CD14-positive monocyte (primary cell): ENCODE measurements at regions not wholly inside any gene's neighbourhood (a gene's known extent, or its start where the extent isn't known, plus 50 kb on each side); places are given as distances from the start of the nearest gene placed in this dataset.

Source experiments
- DNase-seq, 3 donors: peaks; one replicate each; pipeline ENCODE4 v3.0.0-alpha.2; 2011 to 2022
- H2AFZ ChIP-seq: 2 replicates; pipeline ENCODE4 v1.6.0; 2012; ENCODE audit warnings: mild to moderate bottlenecking, low read depth, low read length, inconsistent platforms; ENCODE audit not compliant: insufficient read depth, poor library complexity, severe bottlenecking
- H3K27ac ChIP-seq, 2 donors: 1 replicate in 1 of 2; 2 replicates in 1 of 2; pipeline ENCODE4 v1.5.1; 2012 to 2013; ENCODE audit warnings: low read length in 2 of 2, control low read depth in 1 of 2, inconsistent platforms in 1 of 2, low read depth in 1 of 2, mild to moderate bottlenecking in 1 of 2
- H3K27me3 ChIP-seq, 2 donors: one replicate each; pipeline versions ENCODE4 v1.6.0 to v1.6.1; 2011 to 2013; ENCODE audit warnings: low read length in 2 of 2; ENCODE audit not compliant: control insufficient read depth in 2 of 2, insufficient read depth in 2 of 2
- H3K36me3 ChIP-seq, 2 donors: replicated peaks in 1 of 2; 1 replicate in 1 of 2; 2 replicates in 1 of 2; pipeline versions ENCODE4 v1.5.1 to v1.6.1; 2012 to 2013; ENCODE audit warnings: low read length in 2 of 2, control low read depth in 1 of 2, inconsistent platforms in 1 of 2, mild to moderate bottlenecking in 1 of 2; ENCODE audit not compliant: insufficient read depth in 2 of 2, control insufficient read depth in 1 of 2
- H3K4me1 ChIP-seq, 2 donors: 1 replicate in 1 of 2; 2 replicates in 1 of 2; pipeline versions ENCODE4 v1.5.1 to v1.6.1; 2012 to 2013; ENCODE audit warnings: low read length in 2 of 2, control low read depth in 1 of 2, inconsistent platforms in 1 of 2, mild to moderate bottlenecking in 1 of 2, moderate library complexity in 1 of 2; ENCODE audit not compliant: insufficient read depth in 2 of 2, control insufficient read depth in 1 of 2
- H3K4me2 ChIP-seq: replicated peaks from 2 replicates; pipeline ENCODE3; 2012; ENCODE audit warnings: low read length, moderate library complexity, mild to moderate bottlenecking; ENCODE audit not compliant: poor library complexity, severe bottlenecking; ENCODE audit errors: extremely low read depth
- H3K4me3 ChIP-seq, 3 experiments: fragments of 200-600 bp in 1 of 3; sonication (generic) in 1 of 3; replicated peaks in 1 of 3; 1 replicate in 2 of 3; 2 replicates in 1 of 3; pipeline ENCODE4 v1.5.1; 2011 to 2013; ENCODE audit warnings: low read length in 3 of 3, mild to moderate bottlenecking in 3 of 3, control low read depth in 2 of 3, low read depth in 2 of 3, inconsistent platforms in 1 of 3, moderate library complexity in 1 of 3
- H3K79me2 ChIP-seq: 2 replicates; pipeline ENCODE4 v1.6.0; 2012; ENCODE audit warnings: mild to moderate bottlenecking, control low read depth, inconsistent platforms, low read length, moderate library complexity; ENCODE audit not compliant: insufficient read depth
- H3K9ac ChIP-seq: 2 replicates; pipeline ENCODE4 v1.6.0; 2017; ENCODE audit warnings: low read length, mild to moderate bottlenecking; ENCODE audit not compliant: insufficient read depth, poor library complexity, severe bottlenecking
- H3K9me3 ChIP-seq, 2 donors: replicated peaks in 1 of 2; 1 replicate in 1 of 2; 2 replicates in 1 of 2; pipeline versions ENCODE4 v1.5.1 to v1.6.1; 2012 to 2013; ENCODE audit warnings: low read length in 2 of 2, control low read depth in 1 of 2; ENCODE audit not compliant: control insufficient read depth in 1 of 2, insufficient read depth in 1 of 2
- H4K20me1 ChIP-seq: 2 replicates; pipeline ENCODE4 v1.6.0; 2012; ENCODE audit warnings: mild to moderate bottlenecking, low read length, control low read depth, moderate library complexity; ENCODE audit not compliant: insufficient read depth
- H3K27ac Mint-ChIP-seq, 7 donors: one replicate each; pipeline ENCODE4 v1.8.0; 2020; ENCODE audit warnings: mild to moderate bottlenecking in 7 of 7, mixed read lengths in 7 of 7, moderate library complexity in 6 of 7, inconsistent platforms in 2 of 7
- H3K27me3 Mint-ChIP-seq, 3 donors: one replicate each; pipeline ENCODE4 v1.8.0; 2021 to 2022; ENCODE audit warnings: low read depth in 3 of 3, mild to moderate bottlenecking in 3 of 3, mixed read lengths in 3 of 3, moderate library complexity in 3 of 3, inconsistent platforms in 1 of 3
- H3K36me3 Mint-ChIP-seq, 2 donors: one replicate each; pipeline ENCODE4 v1.8.0; 2020; ENCODE audit warnings: mixed read lengths in 2 of 2, inconsistent platforms in 1 of 2, mild to moderate bottlenecking in 1 of 2
- H3K4me1 Mint-ChIP-seq: one replicate; pipeline ENCODE4 v1.8.0; 2020; ENCODE audit warnings: mild to moderate bottlenecking, mixed read lengths
- H3K4me3 Mint-ChIP-seq, 2 donors: one replicate each; pipeline ENCODE4 v1.8.0; 2020; ENCODE audit warnings: mild to moderate bottlenecking in 2 of 2, mixed read lengths in 2 of 2, moderate library complexity in 1 of 2
- H3K9me3 Mint-ChIP-seq, 7 donors: one replicate each; pipeline ENCODE4 v1.8.0; 2020 to 2022; ENCODE audit warnings: mixed read lengths in 7 of 7, mild to moderate bottlenecking in 6 of 7, moderate library complexity in 6 of 7, inconsistent platforms in 2 of 7
- WGBS: methylation state at CpG from one replicate; pipeline ENCODE4 v1.1.5; 2013; ENCODE audit warnings: missing lambda C conversion rate; ENCODE audit not compliant: insufficient coverage; 5-methylcytosine and 5-hydroxymethylcytosine counted together
- intact Hi-C, 2 donors: fragments of 100-400 bp; cut with micrococcal nuclease; formaldehyde crosslinking; loops; one replicate each; pipeline versions ENCODE4 v1.15.0 to v1.15.1; 2023
- TF ChIP-seq, protein P1 (sequence below): fragments of 200-600 bp; IDR thresholded peaks from one replicate; pipeline ENCODE4 v1.8.0; 2022; ENCODE audit warnings: antibody characterized with exemption, mild to moderate bottlenecking

DNA sequence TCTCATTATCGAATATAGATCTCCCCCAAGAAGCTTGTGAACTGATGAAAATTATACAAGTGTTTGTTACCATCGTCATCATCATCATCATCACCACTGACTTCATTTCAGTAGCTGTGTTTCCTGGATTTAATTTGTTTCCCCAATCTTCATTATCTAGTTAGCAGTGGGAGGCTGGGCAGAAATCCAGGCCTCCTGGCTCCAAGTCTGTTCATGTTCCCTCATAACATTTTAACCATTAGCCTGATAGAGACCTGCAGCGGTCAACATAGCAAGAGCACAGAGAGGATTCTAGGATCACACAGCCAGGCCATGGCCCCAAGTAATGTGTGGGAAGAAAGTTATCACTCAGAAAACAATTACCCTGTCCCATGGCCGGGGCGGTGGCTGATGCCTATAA is 526.2 kb upstream of the CDH11 start:
- Histone ChIP-seq H3K27me3 (no peaks in the 10 kb centered on the region), H3K4me3 (no peak overlapping the region), H3K4me1 (no peaks in the 10 kb centered on the region), H3K36me3 (no peaks in the 10 kb centered on the region), H3K4me2 (no peak overlapping the region), H2AFZ (no peak overlapping the region), H3K9ac (no peak overlapping the region), H3K9me3 (no peaks in the 10 kb centered on the region), H4K20me1 (no peaks in the 10 kb centered on the region), H3K27ac (no peak overlapping the region), H3K79me2 (no peaks in the 10 kb centered on the region)
- no peak overlapping the region for H3K27ac Mint-ChIP-seq
- peaks cover 0 to 6% (median 0%) of the 10 kb centered on the region in 7 donors for H3K9me3 Mint-ChIP-seq
- intact Hi-C loops = no loop called here
- no peaks in the 10 kb centered on the region for H3K36me3 Mint-ChIP-seq
- DNase-seq = no peak
- no peaks in the 10 kb centered on the region for H3K4me1 Mint-ChIP-seq
- peaks cover 0 to 8% (median 2%) of the 10 kb centered on the region in 3 donors for H3K27me3 Mint-ChIP-seq
- TF ChIP-seq, protein P1, sequence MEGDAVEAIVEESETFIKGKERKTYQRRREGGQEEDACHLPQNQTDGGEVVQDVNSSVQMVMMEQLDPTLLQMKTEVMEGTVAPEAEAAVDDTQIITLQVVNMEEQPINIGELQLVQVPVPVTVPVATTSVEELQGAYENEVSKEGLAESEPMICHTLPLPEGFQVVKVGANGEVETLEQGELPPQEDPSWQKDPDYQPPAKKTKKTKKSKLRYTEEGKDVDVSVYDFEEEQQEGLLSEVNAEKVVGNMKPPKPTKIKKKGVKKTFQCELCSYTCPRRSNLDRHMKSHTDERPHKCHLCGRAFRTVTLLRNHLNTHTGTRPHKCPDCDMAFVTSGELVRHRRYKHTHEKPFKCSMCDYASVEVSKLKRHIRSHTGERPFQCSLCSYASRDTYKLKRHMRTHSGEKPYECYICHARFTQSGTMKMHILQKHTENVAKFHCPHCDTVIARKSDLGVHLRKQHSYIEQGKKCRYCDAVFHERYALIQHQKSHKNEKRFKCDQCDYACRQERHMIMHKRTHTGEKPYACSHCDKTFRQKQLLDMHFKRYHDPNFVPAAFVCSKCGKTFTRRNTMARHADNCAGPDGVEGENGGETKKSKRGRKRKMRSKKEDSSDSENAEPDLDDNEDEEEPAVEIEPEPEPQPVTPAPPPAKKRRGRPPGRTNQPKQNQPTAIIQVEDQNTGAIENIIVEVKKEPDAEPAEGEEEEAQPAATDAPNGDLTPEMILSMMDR = no peak
- WGBS = no CpG with 5 or more reads among the region's 5 CpGs
- H3K4me3 Mint-ChIP-seq = no peak overlapping the region

DNA sequence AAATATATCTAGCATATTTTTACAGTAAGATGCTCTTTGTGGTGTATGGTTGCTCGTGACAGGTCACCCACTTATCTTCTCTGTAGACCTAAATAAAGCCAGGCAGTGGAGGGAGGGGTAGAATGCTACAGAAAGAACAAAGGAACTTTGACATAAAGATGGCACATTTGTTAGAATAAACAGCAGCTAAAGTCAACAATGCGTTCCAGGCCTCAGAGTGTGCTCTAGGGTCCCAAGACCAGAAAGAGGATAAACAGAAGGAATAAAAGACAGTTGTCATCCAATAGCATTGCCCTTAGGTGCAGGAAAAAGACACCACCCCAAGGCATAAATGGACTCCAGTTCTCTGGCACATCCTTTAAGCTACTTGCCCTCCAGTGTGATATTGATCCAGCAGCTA is 523.0 kb upstream of the CDH11 start:
- H3K4me3 Mint-ChIP-seq = no peak overlapping the region
- no peak overlapping the region for H3K27ac ChIP-seq
- H3K36me3 Mint-ChIP-seq = no peaks in the 10 kb centered on the region
- H3K4me1 Mint-ChIP-seq = no peaks in the 10 kb centered on the region
- H3K79me2 ChIP-seq = no peaks in the 10 kb centered on the region
- TF ChIP-seq, protein P1 = no peak
- H3K27me3 ChIP-seq = no peaks in the 10 kb centered on the region
- H3K36me3 ChIP-seq = no peaks in the 10 kb centered on the region
- no peak for DNase-seq
- H3K27me3 Mint-ChIP-seq = peaks cover 0 to 7% (median 0%) of the 10 kb centered on the region in 3 donors
- no peaks in the 10 kb centered on the region for H4K20me1 ChIP-seq
- intact Hi-C loops = no loop called here
- no peak overlapping the region for H3K27ac Mint-ChIP-seq
- H3K9ac ChIP-seq = no peak overlapping the region
- H3K9me3 Mint-ChIP-seq = peaks cover 0 to 6% (median 0%) of the 10 kb centered on the region in 7 donors
- H2AFZ ChIP-seq = no peak overlapping the region
- H3K4me1 ChIP-seq = no peaks in the 10 kb centered on the region
- WGBS = 100% methylated on average over 1 of the region's 2 CpGs
- H3K4me3 ChIP-seq = no peak overlapping the region
- H3K4me2 ChIP-seq = no peak overlapping the region
- no peaks in the 10 kb centered on the region for H3K9me3 ChIP-seq
